ENCODE measurements at regions not wholly inside any gene's neighbourhood (a gene's known extent, or its start where the extent isn't known, plus 50 kb on each side); places are given as distances from the start of the nearest gene placed in this dataset.

GRCh38 chr6:167392631-167393316, 67.9 kb downstream of the TTLL2 start:
- no peaks in the 10 kb centered on the region for H3K27me3 ChIP-seq (ENCODE audit: low read depth)
- H3K4me3 ChIP-seq, result no peak overlapping the region
- DNase-seq (ENCODE audit: low spot score in 2 of 2), result no peak
- in situ Hi-C loops (cut with MboI; ENCODE audit: low sequenced_read_pairs), result no loop called here
- no peaks in the 10 kb centered on the region for H3K4me1 ChIP-seq
- H3K9me3 ChIP-seq, result no peaks in the 10 kb centered on the region
- no peaks in the 10 kb centered on the region for H3K36me3 ChIP-seq (replicated peaks)

DNA sequence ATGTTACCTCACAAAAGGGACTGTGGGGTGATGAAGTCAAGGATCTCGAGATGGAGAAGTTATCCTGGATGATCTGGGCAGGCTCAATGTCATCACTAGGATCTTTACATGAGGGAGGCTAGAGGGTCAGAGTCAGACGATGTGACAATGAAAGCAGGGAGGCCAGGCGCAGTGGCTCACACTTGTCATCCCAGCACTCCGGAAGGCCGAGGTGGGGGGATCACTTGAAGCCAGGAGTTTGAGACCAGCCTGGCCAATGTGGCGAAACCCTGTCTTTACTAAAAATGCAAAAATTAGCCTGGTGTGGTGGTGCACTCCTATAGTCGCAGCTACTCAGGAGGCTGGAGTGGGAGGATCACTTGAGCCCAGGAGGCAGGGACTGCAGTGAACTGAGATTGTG, 68.8 kb downstream of the TTLL2 start:
- in situ Hi-C loops (cut with MboI; ENCODE audit: low sequenced_read_pairs), result no loop called here
- no peaks in the 10 kb centered on the region for H3K36me3 ChIP-seq (replicated peaks)
- no peaks in the 10 kb centered on the region for H3K4me1 ChIP-seq
- no peak overlapping the region for H3K4me3 ChIP-seq
- no peak for DNase-seq (ENCODE audit: low spot score in 2 of 2)
- no peaks in the 10 kb centered on the region for H3K9me3 ChIP-seq
- H3K27me3 ChIP-seq (ENCODE audit: low read depth), result no peaks in the 10 kb centered on the region

GRCh38 chr6:167394339-167394738, 69.5 kb downstream of the TTLL2 start:
- no peak overlapping the region for H3K4me3 ChIP-seq
- H3K36me3 ChIP-seq (replicated peaks), result no peaks in the 10 kb centered on the region
- DNase-seq (ENCODE audit: low spot score in 2 of 2), result no peak
- no peaks in the 10 kb centered on the region for H3K27me3 ChIP-seq (ENCODE audit: low read depth)
- in situ Hi-C loops (cut with MboI; ENCODE audit: low sequenced_read_pairs), result no loop called here
- H3K9me3 ChIP-seq, result no peaks in the 10 kb centered on the region
- no peaks in the 10 kb centered on the region for H3K4me1 ChIP-seq

DNA sequence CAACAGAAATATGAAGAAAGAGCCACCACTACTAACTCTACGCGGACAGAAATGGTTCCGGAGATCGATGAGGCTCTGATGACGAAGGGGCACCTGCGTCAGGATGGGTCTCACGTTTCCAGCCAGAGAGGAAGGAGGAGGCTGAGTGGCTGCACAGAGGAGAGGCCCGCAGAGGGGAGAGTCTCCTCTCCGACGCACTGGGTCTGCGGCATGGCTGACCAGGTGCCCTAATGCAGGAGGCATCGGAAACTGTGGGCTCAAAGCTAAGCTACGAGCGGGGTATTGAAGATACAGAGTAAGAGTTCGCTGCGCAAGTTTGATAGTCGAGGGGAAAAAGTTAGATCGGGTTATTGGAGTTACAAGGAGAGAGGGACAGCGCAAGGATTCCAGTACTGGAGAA, 69.9 kb downstream of the TTLL2 start:
- DNase-seq (ENCODE audit: low spot score in 2 of 2), result no peak
- no peaks in the 10 kb centered on the region for H3K4me1 ChIP-seq
- H3K27me3 ChIP-seq (ENCODE audit: low read depth), result no peaks in the 10 kb centered on the region
- no peaks in the 10 kb centered on the region for H3K36me3 ChIP-seq (replicated peaks)
- no peaks in the 10 kb centered on the region for H3K9me3 ChIP-seq
- in situ Hi-C loops (cut with MboI; ENCODE audit: low sequenced_read_pairs), result no loop called here
- H3K4me3 ChIP-seq, result no peak overlapping the region

- Histone ChIP-seq H3K9me3 (no peaks in the 10 kb centered on the region), H3K27me3 (ENCODE audit: low read depth) (no peaks in the 10 kb centered on the region), H3K36me3 (replicated peaks) (no peaks in the 10 kb centered on the region), H3K4me3 (no peak overlapping the region), H3K4me1 (no peaks in the 10 kb centered on the region)
- in situ Hi-C loops (cut with MboI; ENCODE audit: low sequenced_read_pairs), result no loop called here
- DNase-seq (ENCODE audit: low spot score in 2 of 2), result no peak
These were observed 71.3 kb downstream of the TTLL2 start for GRCh38 chr6:167396068-167396658.

GRCh38 chr6:167396659-167397490, 72.0 kb downstream of the TTLL2 start:
- in situ Hi-C loops (cut with MboI; ENCODE audit: low sequenced_read_pairs), result no loop called here
- Histone ChIP-seq H3K4me1 (no peaks in the 10 kb centered on the region), H3K9me3 (no peaks in the 10 kb centered on the region), H3K4me3 (no peak overlapping the region), H3K27me3 (ENCODE audit: low read depth) (no peaks in the 10 kb centered on the region), H3K36me3 (replicated peaks) (no peaks in the 10 kb centered on the region)
- DNase-seq (ENCODE audit: low spot score in 2 of 2), result no peak

GRCh38 chr6:167397712-167398111, 72.8 kb downstream of the TTLL2 start:
- Histone ChIP-seq H3K4me1 (no peaks in the 10 kb centered on the region), H3K27me3 (ENCODE audit: low read depth) (no peaks in the 10 kb centered on the region), H3K9me3 (no peaks in the 10 kb centered on the region), H3K4me3 (no peak overlapping the region), H3K36me3 (replicated peaks) (no peaks in the 10 kb centered on the region)
- DNase-seq (ENCODE audit: low spot score in 2 of 2), result no peak
- in situ Hi-C loops (cut with MboI; ENCODE audit: low sequenced_read_pairs), result no loop called here

DNA sequence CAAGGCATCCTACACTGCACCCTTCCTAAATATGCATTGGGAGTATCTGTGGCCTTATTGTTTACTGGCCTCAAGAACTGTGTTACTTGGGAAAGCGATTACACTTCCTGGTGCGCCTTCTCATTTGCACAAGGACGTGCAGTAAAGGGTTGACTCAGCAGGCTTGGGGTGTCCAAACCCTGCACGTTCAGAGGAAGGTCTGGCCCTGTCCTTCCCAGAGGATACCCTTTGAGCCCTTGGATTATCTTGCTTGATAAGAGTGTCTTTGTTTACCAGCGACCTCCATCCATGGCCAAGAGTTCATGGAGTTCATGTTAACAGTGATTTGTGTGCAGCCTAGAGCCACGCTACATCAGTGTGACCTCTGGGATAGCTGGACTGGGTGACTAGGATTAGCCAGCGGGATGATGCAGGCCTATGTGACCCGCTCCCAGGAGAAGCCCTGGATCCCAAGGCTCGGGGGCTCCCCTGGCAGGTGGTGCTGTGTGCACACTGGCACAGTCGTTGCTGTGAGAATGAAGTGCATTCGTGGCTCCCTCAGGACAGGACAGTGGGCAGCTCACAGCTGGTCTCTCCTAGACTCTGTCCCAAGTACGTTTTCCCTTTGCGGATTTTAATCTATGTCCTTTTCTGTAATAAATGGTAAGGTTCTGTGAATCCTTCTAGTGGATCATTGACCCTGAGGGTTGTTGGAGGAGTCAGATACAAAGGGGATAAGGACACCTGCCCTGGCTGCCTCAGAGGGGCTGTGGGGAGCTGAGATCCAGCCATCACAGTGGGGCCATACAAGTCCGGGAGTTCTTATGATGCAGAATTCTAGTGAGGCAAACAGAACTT, 73.5 kb downstream of the TTLL2 start:
- Histone ChIP-seq H3K9me3 (no peaks in the 10 kb centered on the region), H3K27me3 (ENCODE audit: low read depth) (no peaks in the 10 kb centered on the region), H3K4me1 (no peaks in the 10 kb centered on the region), H3K36me3 (replicated peaks) (no peaks in the 10 kb centered on the region), H3K4me3 (no peak overlapping the region)
- DNase-seq (ENCODE audit: low spot score in 2 of 2), result no peak
- in situ Hi-C loops (cut with MboI; ENCODE audit: low sequenced_read_pairs), result no loop called here

- Histone ChIP-seq H3K9me3 (no peaks in the 10 kb centered on the region), H3K4me3 (no peak overlapping the region), H3K27me3 (ENCODE audit: low read depth) (no peaks in the 10 kb centered on the region), H3K4me1 (no peaks in the 10 kb centered on the region), H3K36me3 (replicated peaks) (no peaks in the 10 kb centered on the region)
- no peak for DNase-seq (ENCODE audit: low spot score in 2 of 2)
- in situ Hi-C loops (cut with MboI; ENCODE audit: low sequenced_read_pairs), result no loop called here
These were observed 74.1 kb downstream of the TTLL2 start for GRCh38 chr6:167399051-167399387.

- in situ Hi-C loops (cut with MboI; ENCODE audit: low sequenced_read_pairs), result no loop called here
- H3K27me3 ChIP-seq (ENCODE audit: low read depth), result no peaks in the 10 kb centered on the region
- no peaks in the 10 kb centered on the region for H3K9me3 ChIP-seq
- no peaks in the 10 kb centered on the region for H3K36me3 ChIP-seq (replicated peaks)
- no peaks in the 10 kb centered on the region for H3K4me1 ChIP-seq
- no peak for DNase-seq (ENCODE audit: low spot score in 2 of 2)
- no peak overlapping the region for H3K4me3 ChIP-seq
These were observed 74.7 kb downstream of the TTLL2 start for GRCh38 chr6:167399599-167399998.

- no peaks in the 10 kb centered on the region for H3K9me3 ChIP-seq
- no peak overlapping the region for H3K4me3 ChIP-seq
- H3K27me3 ChIP-seq (ENCODE audit: low read depth), result no peaks in the 10 kb centered on the region
- DNase-seq (ENCODE audit: low spot score in 2 of 2), result no peak
- no peaks in the 10 kb centered on the region for H3K36me3 ChIP-seq (replicated peaks)
- no peaks in the 10 kb centered on the region for H3K4me1 ChIP-seq
- in situ Hi-C loops (cut with MboI; ENCODE audit: low sequenced_read_pairs), result no loop called here
These were observed 75.7 kb downstream of the TTLL2 start for GRCh38 chr6:167400482-167401138.

DNA sequence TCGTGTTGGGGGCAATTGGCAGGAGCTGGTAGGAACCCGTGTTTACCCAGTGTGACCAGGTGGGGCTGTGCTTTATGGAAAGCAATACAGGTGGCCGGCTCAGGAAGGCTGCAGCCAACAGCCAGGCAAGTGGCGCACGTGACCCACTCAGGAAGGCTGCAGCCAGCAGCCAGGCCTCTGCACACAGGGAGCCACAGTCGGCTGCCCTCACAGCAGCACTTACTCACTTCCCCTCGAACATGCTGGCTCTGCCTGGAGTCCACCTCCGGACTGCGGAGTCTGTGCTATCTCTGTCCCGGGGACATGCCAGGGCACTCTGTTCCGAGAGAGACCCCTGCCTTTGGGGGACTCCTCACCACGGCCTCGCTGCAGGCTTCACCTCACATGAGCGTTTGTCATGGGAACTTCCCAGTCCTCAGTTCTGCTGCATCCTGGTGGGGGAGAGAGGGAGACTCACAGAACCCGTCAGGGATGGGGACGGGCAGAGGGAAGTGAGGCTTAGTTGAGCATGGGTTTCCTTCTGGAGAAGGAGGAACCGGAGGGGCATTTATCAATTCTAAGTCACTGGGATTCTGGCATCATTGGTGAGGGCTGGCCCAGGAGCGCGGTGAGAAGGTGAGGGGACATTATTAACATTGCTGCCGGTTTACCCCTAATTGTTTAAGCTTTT, 76.8 kb downstream of the TTLL2 start:
- DNase-seq (ENCODE audit: low spot score in 2 of 2), result no peak
- Histone ChIP-seq H3K4me1 (no peaks in the 10 kb centered on the region), H3K4me3 (no peak overlapping the region), H3K9me3 (no peaks in the 10 kb centered on the region), H3K36me3 (replicated peaks) (no peaks in the 10 kb centered on the region), H3K27me3 (ENCODE audit: low read depth) (no peaks in the 10 kb centered on the region)
- in situ Hi-C loops (cut with MboI; ENCODE audit: low sequenced_read_pairs), result no loop called here

GRCh38 chr6:167402195-167402686, 77.4 kb downstream of the TTLL2 start:
- in situ Hi-C loops (cut with MboI; ENCODE audit: low sequenced_read_pairs), result no loop called here
- Histone ChIP-seq H3K27me3 (ENCODE audit: low read depth) (no peaks in the 10 kb centered on the region), H3K4me3 (no peak overlapping the region), H3K36me3 (replicated peaks) (no peaks in the 10 kb centered on the region), H3K9me3 (no peaks in the 10 kb centered on the region), H3K4me1 (no peaks in the 10 kb centered on the region)
- DNase-seq (ENCODE audit: low spot score in 2 of 2), result no peak

All from HAP-1 (cell line).